HG02943 (cell line): ENCODE measurements at regions not wholly inside any gene's neighbourhood (a gene's known extent, or its start where the extent isn't known, plus 50 kb on each side); places are given as distances from the start of the nearest gene placed in this dataset.
A peak's percentile ranks its signal among the peaks of the same experiment; 100 is the strongest.
"Not testable (repeated sequence)": the region's sequence is repeated elsewhere in the genome, so short reads cannot be mapped to it uniquely, and the experiment has no call there.

Experiments
- ATAC-seq: cut with Tn5 transposase; IDR thresholded peaks from one replicate; pipeline ENCODE4 v1.9.1; 2021; ENCODE audit warnings: mild to moderate bottlenecking, low read depth, moderate library complexity; ENCODE audit not compliant: unreplicated experiment

- not testable (repeated sequence) for ATAC-seq
Measured at GRCh38 chr15:85196697-85197096, 183.7 kb upstream of the AKAP13 start.

GRCh38 chr15:85197582-85197981, 182.8 kb upstream of the AKAP13 start:
- not testable (repeated sequence) for ATAC-seq

- not testable (repeated sequence) for ATAC-seq
Measured at GRCh38 chr15:85198432-85198831, 182.0 kb upstream of the AKAP13 start.

GRCh38 chr15:85200215-85200614, 180.2 kb upstream of the AKAP13 start:
- ATAC-seq: peak; percentile 78

- not testable (repeated sequence) for ATAC-seq
Measured at GRCh38 chr15:85201118-85201793, 179.1 kb upstream of the AKAP13 start.

- not testable (repeated sequence) for ATAC-seq
Measured at GRCh38 chr15:85204481-85204880, 175.9 kb upstream of the AKAP13 start.

- ATAC-seq: not testable (repeated sequence)
Measured at GRCh38 chr15:85233791-85234325, 146.5 kb upstream of the AKAP13 start.

GRCh38 chr15:85234450-85235196, 145.8 kb upstream of the AKAP13 start:
- ATAC-seq: not testable (repeated sequence)

- not testable (repeated sequence) for ATAC-seq
Measured at GRCh38 chr15:85244056-85244455, 136.3 kb upstream of the AKAP13 start.

- ATAC-seq: not testable (repeated sequence)
Measured at GRCh38 chr15:85250938-85251542, 129.4 kb upstream of the AKAP13 start.

- not testable (repeated sequence) for ATAC-seq
Measured at GRCh38 chr15:85253196-85253915, 127.0 kb upstream of the AKAP13 start.

GRCh38 chr15:85254961-85255360, 125.4 kb upstream of the AKAP13 start:
- not testable (repeated sequence) for ATAC-seq

GRCh38 chr15:85255502-85255901, 124.9 kb upstream of the AKAP13 start:
- not testable (repeated sequence) for ATAC-seq

GRCh38 chr15:85256009-85256997, 124.1 kb upstream of the AKAP13 start:
- not testable (repeated sequence) for ATAC-seq

GRCh38 chr15:85258062-85258445, 122.3 kb upstream of the AKAP13 start:
- ATAC-seq: not testable (repeated sequence)

- not testable (repeated sequence) for ATAC-seq
Measured at GRCh38 chr15:85258559-85259209, 121.7 kb upstream of the AKAP13 start.

GRCh38 chr15:85260526-85260925, 119.9 kb upstream of the AKAP13 start:
- ATAC-seq: not testable (repeated sequence)

GRCh38 chr15:85262461-85263055, 117.8 kb upstream of the AKAP13 start:
- ATAC-seq: not testable (repeated sequence)
